ENCODE measurements at regions not wholly inside any gene's neighbourhood (a gene's known extent, or its start where the extent isn't known, plus 50 kb on each side); places are given as distances from the start of the nearest gene placed in this dataset.

DNA sequence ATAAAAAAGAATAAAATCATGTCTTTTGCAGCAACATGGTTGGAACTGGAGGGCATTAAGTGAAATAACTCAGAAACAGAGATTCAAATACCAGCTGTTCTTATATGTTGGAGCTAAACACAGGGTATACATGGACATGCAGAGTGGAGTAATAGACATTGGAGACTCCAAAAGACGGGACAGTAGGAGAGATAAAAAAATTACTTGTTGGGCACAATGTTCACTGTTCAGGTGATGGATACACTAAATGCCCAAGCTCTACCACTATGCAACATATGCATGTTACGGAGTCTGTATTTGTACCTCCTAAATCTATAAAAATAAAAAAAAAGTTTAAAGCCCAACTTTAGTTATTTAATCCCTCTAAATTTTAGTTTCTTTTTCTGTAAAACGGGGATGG, 184.6 kb upstream of the TPK1 start:
- Mint-ChIP-seq H3K27ac (no peak overlapping the region), H3K4me3 (no peak overlapping the region), H3K27me3 (no peaks in the 10 kb centered on the region), H3K36me3 (ENCODE audit: low read depth) (no peaks in the 10 kb centered on the region), H3K4me1 (ENCODE audit: low read depth) (no peaks in the 10 kb centered on the region), H3K9me3 (no peaks in the 10 kb centered on the region)
- POLR2A ChIA-PET, result no interaction called here
- Histone ChIP-seq H3K9me3 (ENCODE audit: control insufficient read depth in 1 of 2, insufficient read depth in 1 of 2, low read length in 2 of 2) (no peaks in the 10 kb centered on the region), H3K27me3 (ENCODE audit: control insufficient read depth in 1 of 2, insufficient read depth in 2 of 2, low read length in 2 of 2) (no peaks in the 10 kb centered on the region), H3K36me3 (ENCODE audit: insufficient read depth, low read length) (no peaks in the 10 kb centered on the region), H3K27ac (ENCODE audit: low read depth in 1 of 2, low read length in 2 of 2) (no peak overlapping the region), H3K4me1 (ENCODE audit: insufficient read depth, low read length) (no peaks in the 10 kb centered on the region), H3K4me3 (ENCODE audit: low read length) (no peak overlapping the region)
- TF ChIP-seq, protein P1, sequence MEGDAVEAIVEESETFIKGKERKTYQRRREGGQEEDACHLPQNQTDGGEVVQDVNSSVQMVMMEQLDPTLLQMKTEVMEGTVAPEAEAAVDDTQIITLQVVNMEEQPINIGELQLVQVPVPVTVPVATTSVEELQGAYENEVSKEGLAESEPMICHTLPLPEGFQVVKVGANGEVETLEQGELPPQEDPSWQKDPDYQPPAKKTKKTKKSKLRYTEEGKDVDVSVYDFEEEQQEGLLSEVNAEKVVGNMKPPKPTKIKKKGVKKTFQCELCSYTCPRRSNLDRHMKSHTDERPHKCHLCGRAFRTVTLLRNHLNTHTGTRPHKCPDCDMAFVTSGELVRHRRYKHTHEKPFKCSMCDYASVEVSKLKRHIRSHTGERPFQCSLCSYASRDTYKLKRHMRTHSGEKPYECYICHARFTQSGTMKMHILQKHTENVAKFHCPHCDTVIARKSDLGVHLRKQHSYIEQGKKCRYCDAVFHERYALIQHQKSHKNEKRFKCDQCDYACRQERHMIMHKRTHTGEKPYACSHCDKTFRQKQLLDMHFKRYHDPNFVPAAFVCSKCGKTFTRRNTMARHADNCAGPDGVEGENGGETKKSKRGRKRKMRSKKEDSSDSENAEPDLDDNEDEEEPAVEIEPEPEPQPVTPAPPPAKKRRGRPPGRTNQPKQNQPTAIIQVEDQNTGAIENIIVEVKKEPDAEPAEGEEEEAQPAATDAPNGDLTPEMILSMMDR (IDR thresholded peaks at IDR 0.05), result no peak
- CTCF ChIA-PET, result no interaction called here
- DNase-seq (no peak), ATAC-seq (ENCODE audit: poor library complexity) (no peak)
- intact Hi-C loops (cut with DNase I, micrococcal nuclease), result no loop called here

DNA sequence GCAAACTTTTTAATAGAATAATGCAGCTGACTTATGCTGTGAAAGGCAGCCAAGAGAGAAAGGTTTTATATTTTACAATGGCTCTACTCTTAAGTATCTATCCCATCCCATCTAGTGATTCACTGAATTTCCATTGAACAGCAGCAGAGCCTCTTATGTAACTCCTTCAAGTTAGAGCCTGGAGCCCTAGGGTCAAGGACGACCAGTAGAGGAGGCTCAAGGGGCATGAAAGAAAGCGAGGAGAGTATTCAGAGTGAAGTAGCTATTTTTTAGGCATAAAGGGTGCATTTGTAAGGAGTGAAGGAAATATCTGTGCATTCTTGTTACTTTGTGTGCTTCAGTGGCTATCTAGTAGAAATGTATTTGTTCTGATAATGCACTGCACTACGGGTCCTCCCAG, 180.2 kb upstream of the TPK1 start:
- H3K9me3 ChIP-seq (ENCODE audit: control insufficient read depth in 1 of 2, insufficient read depth in 1 of 2, low read length in 2 of 2), result no peaks in the 10 kb centered on the region
- H3K4me1 Mint-ChIP-seq (ENCODE audit: low read depth), result no peaks in the 10 kb centered on the region
- no peaks in the 10 kb centered on the region for H3K27me3 ChIP-seq (ENCODE audit: control insufficient read depth in 1 of 2, insufficient read depth in 2 of 2, low read length in 2 of 2)
- ATAC-seq (ENCODE audit: poor library complexity), result no peak
- intact Hi-C loops (cut with DNase I, micrococcal nuclease), result no loop called here
- no peaks in the 10 kb centered on the region for H3K36me3 ChIP-seq (ENCODE audit: insufficient read depth, low read length)
- no peak overlapping the region for H3K27ac Mint-ChIP-seq
- TF ChIP-seq, protein P1 (IDR thresholded peaks at IDR 0.05), result no peak
- H3K4me3 Mint-ChIP-seq, result no peak overlapping the region
- H3K4me1 ChIP-seq (ENCODE audit: insufficient read depth, low read length), result no peaks in the 10 kb centered on the region
- H3K4me3 ChIP-seq (ENCODE audit: low read length), result no peak overlapping the region
- no peaks in the 10 kb centered on the region for H3K27me3 Mint-ChIP-seq
- ChIA-PET CTCF (no interaction called here), POLR2A (no interaction called here)
- H3K36me3 Mint-ChIP-seq (ENCODE audit: low read depth), result no peaks in the 10 kb centered on the region
- DNase-seq, result no peak
- no peaks in the 10 kb centered on the region for H3K9me3 Mint-ChIP-seq
- no peak overlapping the region for H3K27ac ChIP-seq (ENCODE audit: low read depth in 1 of 2, low read length in 2 of 2)

DNA sequence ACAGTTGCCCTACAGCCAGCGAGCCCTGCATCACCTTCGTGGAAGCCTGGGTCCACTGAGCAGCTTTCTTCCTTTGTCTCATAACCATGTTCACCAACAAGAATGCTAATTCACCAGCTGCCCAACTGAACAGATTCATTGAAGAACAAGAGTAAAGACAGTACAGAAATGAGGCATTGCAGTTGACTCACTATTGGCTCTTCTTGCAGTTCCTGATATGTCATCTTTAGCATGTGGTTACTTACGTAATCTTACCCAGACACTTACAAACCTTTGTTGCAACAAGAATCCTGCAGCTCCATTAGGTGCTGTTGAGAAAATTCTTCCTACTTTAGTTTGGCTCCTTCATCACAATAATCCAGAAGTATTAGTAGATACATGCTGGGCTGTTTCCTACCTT, 174.0 kb upstream of the TPK1 start:
- H3K9me3 Mint-ChIP-seq, result no peaks in the 10 kb centered on the region
- no peak overlapping the region for H3K27ac Mint-ChIP-seq
- Histone ChIP-seq H3K36me3 (ENCODE audit: insufficient read depth, low read length) (no peaks in the 10 kb centered on the region), H3K27ac (ENCODE audit: low read depth in 1 of 2, low read length in 2 of 2) (no peak overlapping the region), H3K27me3 (ENCODE audit: control insufficient read depth in 1 of 2, insufficient read depth in 2 of 2, low read length in 2 of 2) (no peaks in the 10 kb centered on the region), H3K4me3 (ENCODE audit: low read length) (no peak overlapping the region), H3K9me3 (ENCODE audit: control insufficient read depth in 1 of 2, insufficient read depth in 1 of 2, low read length in 2 of 2) (no peaks in the 10 kb centered on the region), H3K4me1 (ENCODE audit: insufficient read depth, low read length) (no peaks in the 10 kb centered on the region)
- H3K4me1 Mint-ChIP-seq (ENCODE audit: low read depth), result no peaks in the 10 kb centered on the region
- ChIA-PET CTCF (no interaction called here), POLR2A (no interaction called here)
- DNase-seq (no peak), ATAC-seq (ENCODE audit: poor library complexity) (no peak)
- TF ChIP-seq, protein P1 (IDR thresholded peaks at IDR 0.05), result no peak
- intact Hi-C loops (cut with DNase I, micrococcal nuclease), result no loop called here
- no peaks in the 10 kb centered on the region for H3K36me3 Mint-ChIP-seq (ENCODE audit: low read depth)
- H3K4me3 Mint-ChIP-seq, result no peak overlapping the region
- peaks cover 6% of the 10 kb centered on the region for H3K27me3 Mint-ChIP-seq
